Erythroblast (primary cell): ENCODE measurements at regions not wholly inside any gene's neighbourhood (a gene's known extent, or its start where the extent isn't known, plus 50 kb on each side); places are given as distances from the start of the nearest gene placed in this dataset.

Source experiments
- GATA1 ChIP-seq: IDR thresholded peaks from 2 replicates; pipeline ENCODE4 v1.6.1; 2011; ENCODE audit warnings: low read depth, mild to moderate bottlenecking, control low read depth, low read length, moderate library complexity
- POLR2A ChIP-seq: IDR thresholded peaks from 2 replicates; pipeline ENCODE4 v1.6.1; 2011; ENCODE audit warnings: mild to moderate bottlenecking, low read length

DNA sequence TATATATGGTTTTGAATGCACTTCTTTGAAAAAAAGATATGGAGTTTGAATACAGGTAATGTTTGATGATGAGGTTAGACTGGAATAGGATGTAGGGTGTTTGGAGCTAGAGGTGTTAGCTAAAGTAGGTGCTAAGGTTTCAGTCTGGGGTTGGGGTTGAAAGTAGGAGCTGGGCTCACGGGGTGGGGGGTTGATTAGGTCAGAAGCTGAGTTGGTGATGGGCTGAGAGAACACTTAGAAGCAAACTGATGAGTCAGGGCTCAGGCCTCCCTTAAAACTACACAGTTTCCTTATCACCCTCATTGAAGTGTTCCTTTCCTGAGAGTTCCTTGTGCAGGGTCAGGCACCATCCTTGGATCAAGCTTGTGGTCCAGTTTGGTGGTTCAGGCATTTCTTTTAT lies 308.8 kb upstream of the ADAMTS16 start:
- TF ChIP-seq POLR2A, result no peak
- TF ChIP-seq GATA1, result no peak
